ENCODE measurements at regions not wholly inside any gene's neighbourhood (a gene's known extent, or its start where the extent isn't known, plus 50 kb on each side); places are given as distances from the start of the nearest gene placed in this dataset.

- Mint-ChIP-seq H3K4me1 (no peaks in the 10 kb centered on the region), H3K27ac (no peak overlapping the region), H3K36me3 (no peaks in the 10 kb centered on the region), H3K27me3 (no peaks in the 10 kb centered on the region), H3K9me3 (ENCODE audit: low read depth) (peaks cover 3% of the 10 kb centered on the region), H3K4me3 (no peak overlapping the region)
- CTCF ChIA-PET: no interaction called here
- ATAC-seq (no peak), DNase-seq (no peak)
These were observed 1110.3 kb upstream of the MAP3K7 start for GRCh38 chr6:91697010-91697695.

DNA sequence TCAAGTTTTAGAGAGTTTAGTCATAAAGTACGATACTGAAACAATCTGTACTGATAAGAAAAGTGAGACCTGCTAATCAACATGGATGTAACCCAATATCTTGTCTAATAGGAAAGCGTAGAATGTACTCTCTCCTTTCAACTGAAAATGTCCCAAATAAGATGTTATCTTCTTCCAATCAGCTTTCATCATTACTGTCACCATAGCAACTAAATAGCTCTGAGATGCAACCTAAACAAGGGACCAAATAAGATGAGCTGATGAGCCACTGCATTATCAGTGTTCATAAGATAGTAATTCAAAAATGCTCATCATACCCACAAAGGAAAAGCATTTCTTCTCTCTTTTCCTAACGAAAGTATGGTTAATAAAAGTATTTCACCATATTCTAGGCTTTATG is 1108.3 kb upstream of the MAP3K7 start:
- CTCF ChIA-PET: no interaction called here
- ATAC-seq (no peak), DNase-seq (no peak)
- Mint-ChIP-seq H3K27me3 (no peaks in the 10 kb centered on the region), H3K36me3 (no peaks in the 10 kb centered on the region), H3K4me1 (no peaks in the 10 kb centered on the region), H3K9me3 (ENCODE audit: low read depth) (peaks cover 3% of the 10 kb centered on the region), H3K4me3 (no peak overlapping the region), H3K27ac (no peak overlapping the region)

GRCh38 chr6:91694016-91694654 is 1107.3 kb upstream of the MAP3K7 start:
- CTCF ChIA-PET: no interaction called here
- H3K4me3 Mint-ChIP-seq: no peak overlapping the region
- no peak for DNase-seq
- ATAC-seq: no peak
- H3K27me3 Mint-ChIP-seq: no peaks in the 10 kb centered on the region
- no peak overlapping the region for H3K27ac Mint-ChIP-seq
- H3K36me3 Mint-ChIP-seq: no peaks in the 10 kb centered on the region
- H3K4me1 Mint-ChIP-seq: no peaks in the 10 kb centered on the region
- H3K9me3 Mint-ChIP-seq (ENCODE audit: low read depth): peaks cover 3% of the 10 kb centered on the region

DNA sequence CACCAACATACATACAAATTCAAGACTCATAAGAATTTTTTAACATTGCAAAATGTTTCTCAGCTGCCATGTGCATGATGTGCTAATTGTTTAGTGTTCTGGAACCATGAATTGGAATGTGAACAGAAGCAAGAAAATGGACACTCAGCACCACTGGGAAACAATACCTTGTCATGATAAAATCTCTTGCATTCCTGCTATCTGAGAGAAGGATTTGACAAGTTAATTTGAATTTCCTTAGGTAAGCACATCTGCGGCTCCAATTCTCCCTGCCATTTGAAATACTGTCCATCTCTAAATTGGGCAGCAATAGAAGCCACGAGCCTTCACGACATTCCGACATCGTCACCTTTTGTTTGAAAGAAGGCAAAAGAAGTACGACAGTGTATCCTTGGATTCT is 1104.6 kb upstream of the MAP3K7 start:
- Mint-ChIP-seq H3K4me3 (no peak overlapping the region), H3K4me1 (no peaks in the 10 kb centered on the region), H3K27ac (no peak overlapping the region), H3K9me3 (ENCODE audit: low read depth) (peaks cover 3% of the 10 kb centered on the region), H3K36me3 (no peaks in the 10 kb centered on the region), H3K27me3 (no peaks in the 10 kb centered on the region)
- no peak for DNase-seq
- CTCF ChIA-PET: no interaction called here
- ATAC-seq: no peak

- Mint-ChIP-seq H3K27ac (no peak overlapping the region), H3K4me3 (no peak overlapping the region), H3K36me3 (no peaks in the 10 kb centered on the region), H3K4me1 (no peaks in the 10 kb centered on the region), H3K9me3 (ENCODE audit: low read depth) (no peaks in the 10 kb centered on the region), H3K27me3 (no peaks in the 10 kb centered on the region)
- no peak for ATAC-seq
- CTCF ChIA-PET: no interaction called here
- no peak for DNase-seq
These were observed 1096.4 kb upstream of the MAP3K7 start for GRCh38 chr6:91683240-91683639.

DNA sequence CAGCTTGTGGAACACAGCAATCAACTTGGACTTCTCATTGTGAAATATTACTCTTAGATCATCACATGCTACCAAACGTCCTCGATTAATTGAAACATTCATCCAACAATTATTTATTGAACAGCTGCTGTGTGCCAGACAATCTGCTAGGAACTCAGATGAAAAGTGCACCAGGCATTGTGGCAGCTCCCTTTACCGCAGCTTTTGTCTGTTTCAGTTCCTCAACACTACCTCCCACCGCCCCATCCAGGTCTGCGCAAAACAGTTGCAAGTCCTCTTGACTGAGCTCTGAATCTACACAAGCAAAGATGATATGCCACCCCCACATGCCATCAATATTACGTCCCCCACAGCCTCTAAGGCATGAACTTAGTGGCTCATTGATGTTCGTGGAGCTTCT is 1094.4 kb upstream of the MAP3K7 start:
- ATAC-seq: no peak
- Mint-ChIP-seq H3K4me1 (no peaks in the 10 kb centered on the region), H3K27ac (no peak overlapping the region), H3K4me3 (no peak overlapping the region), H3K36me3 (no peaks in the 10 kb centered on the region), H3K27me3 (no peaks in the 10 kb centered on the region), H3K9me3 (ENCODE audit: low read depth) (no peaks in the 10 kb centered on the region)
- CTCF ChIA-PET: no interaction called here
- DNase-seq: no peak

- CTCF ChIA-PET: interaction anchor here (0.6 kb wide), 1 partner anchor 58 kb away, joined by 3 read pairs; no protein-coding TSS in a partner anchor
- H3K27ac Mint-ChIP-seq: no peak overlapping the region
- no peaks in the 10 kb centered on the region for H3K27me3 Mint-ChIP-seq
- no peak overlapping the region for H3K4me3 Mint-ChIP-seq
- no peaks in the 10 kb centered on the region for H3K4me1 Mint-ChIP-seq
- H3K9me3 Mint-ChIP-seq (ENCODE audit: low read depth): no peaks in the 10 kb centered on the region
- no peak for ATAC-seq
- no peaks in the 10 kb centered on the region for H3K36me3 Mint-ChIP-seq
- DNase-seq: no peak
These were observed 1092.0 kb upstream of the MAP3K7 start for GRCh38 chr6:91678679-91679446.

DNA sequence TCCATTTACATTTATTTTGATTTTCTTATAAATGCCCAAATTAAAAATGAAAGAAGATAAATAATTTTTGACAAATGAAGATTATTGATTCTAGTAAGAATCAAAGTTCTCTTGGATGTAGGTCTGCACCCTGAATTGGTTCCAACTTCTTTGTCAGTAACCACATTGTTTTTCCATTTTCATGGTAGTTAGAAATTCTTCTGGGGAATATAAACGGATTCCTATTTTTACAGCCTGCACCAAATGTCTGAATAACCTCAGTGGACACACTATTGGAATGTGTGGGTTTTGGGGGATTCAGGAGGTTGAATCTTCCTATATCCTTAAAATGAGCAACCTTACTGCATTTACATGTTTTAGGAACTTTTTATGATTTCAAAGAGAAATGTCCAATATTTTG is 1085.3 kb upstream of the MAP3K7 start:
- H3K36me3 Mint-ChIP-seq: no peaks in the 10 kb centered on the region
- no peaks in the 10 kb centered on the region for H3K27me3 Mint-ChIP-seq
- DNase-seq (no peak), ATAC-seq (no peak)
- no peak overlapping the region for H3K27ac Mint-ChIP-seq
- CTCF ChIA-PET: no interaction called here
- no peak overlapping the region for H3K4me3 Mint-ChIP-seq
- H3K9me3 Mint-ChIP-seq (ENCODE audit: low read depth): no peaks in the 10 kb centered on the region
- H3K4me1 Mint-ChIP-seq: no peaks in the 10 kb centered on the region

DNA sequence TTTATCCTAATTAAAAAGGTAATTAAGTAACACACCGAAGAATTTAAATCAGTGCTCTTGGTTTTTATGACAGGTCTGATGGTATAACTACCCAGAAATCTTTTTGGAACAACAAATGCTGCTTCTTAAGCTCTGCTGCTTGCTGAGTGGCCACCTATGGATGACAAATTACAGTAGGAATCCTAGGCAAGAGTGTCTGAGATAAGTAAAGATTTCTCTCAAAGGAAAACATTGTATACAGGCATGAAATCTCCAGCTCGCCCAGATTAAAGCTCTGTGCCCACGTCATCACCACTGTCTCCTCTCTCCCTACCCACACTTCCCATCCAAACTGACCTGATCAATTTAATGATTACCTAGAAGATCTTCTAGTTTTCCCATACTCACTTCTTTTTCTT is 1083.0 kb upstream of the MAP3K7 start:
- Mint-ChIP-seq H3K27ac (no peak overlapping the region), H3K9me3 (ENCODE audit: low read depth) (no peaks in the 10 kb centered on the region), H3K4me1 (no peaks in the 10 kb centered on the region), H3K36me3 (no peaks in the 10 kb centered on the region), H3K4me3 (no peak overlapping the region), H3K27me3 (no peaks in the 10 kb centered on the region)
- ATAC-seq (no peak), DNase-seq (no peak)
- CTCF ChIA-PET: no interaction called here

GRCh38 chr6:91669154-91669870 is 1082.4 kb upstream of the MAP3K7 start:
- H3K4me1 Mint-ChIP-seq: no peaks in the 10 kb centered on the region
- no peak overlapping the region for H3K27ac Mint-ChIP-seq
- ATAC-seq: no peak
- no peaks in the 10 kb centered on the region for H3K9me3 Mint-ChIP-seq (ENCODE audit: low read depth)
- DNase-seq: no peak
- H3K27me3 Mint-ChIP-seq: no peaks in the 10 kb centered on the region
- CTCF ChIA-PET: no interaction called here
- H3K36me3 Mint-ChIP-seq: no peaks in the 10 kb centered on the region
- no peak overlapping the region for H3K4me3 Mint-ChIP-seq

- no peaks in the 10 kb centered on the region for H3K9me3 Mint-ChIP-seq (ENCODE audit: low read depth)
- H3K4me1 Mint-ChIP-seq: no peaks in the 10 kb centered on the region
- ATAC-seq: no peak
- no peaks in the 10 kb centered on the region for H3K36me3 Mint-ChIP-seq
- no peak overlapping the region for H3K27ac Mint-ChIP-seq
- no peak overlapping the region for H3K4me3 Mint-ChIP-seq
- H3K27me3 Mint-ChIP-seq: no peaks in the 10 kb centered on the region
- CTCF ChIA-PET: no interaction called here
- DNase-seq: no peak
These were observed 1080.7 kb upstream of the MAP3K7 start for GRCh38 chr6:91667596-91667995.

GRCh38 chr6:91664327-91664959 is 1077.6 kb upstream of the MAP3K7 start:
- no peaks in the 10 kb centered on the region for H3K4me1 Mint-ChIP-seq
- no peak for DNase-seq
- H3K27me3 Mint-ChIP-seq: no peaks in the 10 kb centered on the region
- no peak for ATAC-seq
- no peaks in the 10 kb centered on the region for H3K9me3 Mint-ChIP-seq (ENCODE audit: low read depth)
- no peaks in the 10 kb centered on the region for H3K36me3 Mint-ChIP-seq
- H3K27ac Mint-ChIP-seq: no peak overlapping the region
- CTCF ChIA-PET: no interaction called here
- no peak overlapping the region for H3K4me3 Mint-ChIP-seq

DNA sequence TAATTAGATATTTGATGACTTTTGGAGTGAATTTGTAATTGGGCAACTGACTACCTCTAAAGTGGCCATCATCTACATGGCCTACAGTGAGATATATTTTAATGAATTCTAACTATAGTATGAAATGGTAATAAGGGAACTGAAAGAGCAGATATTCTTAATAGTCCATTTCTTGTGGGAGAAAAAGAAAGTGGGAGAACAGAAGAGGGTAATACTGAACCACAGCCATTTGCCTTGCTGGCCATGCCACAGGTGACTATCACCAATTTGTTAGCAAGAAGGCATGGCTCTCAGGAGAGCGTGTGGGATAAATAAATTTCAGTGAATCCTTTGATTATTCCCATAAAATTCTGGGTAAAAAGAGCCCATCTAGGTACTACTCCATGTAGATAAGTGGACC is 1074.0 kb upstream of the MAP3K7 start:
- no peak for ATAC-seq
- no peak overlapping the region for H3K4me3 Mint-ChIP-seq
- no peaks in the 10 kb centered on the region for H3K4me1 Mint-ChIP-seq
- no peak for DNase-seq
- no peaks in the 10 kb centered on the region for H3K9me3 Mint-ChIP-seq (ENCODE audit: low read depth)
- H3K36me3 Mint-ChIP-seq: no peaks in the 10 kb centered on the region
- H3K27ac Mint-ChIP-seq: no peak overlapping the region
- CTCF ChIA-PET: no interaction called here
- no peaks in the 10 kb centered on the region for H3K27me3 Mint-ChIP-seq
